ENCODE measurements at regions not wholly inside any gene's neighbourhood (a gene's known extent, or its start where the extent isn't known, plus 50 kb on each side); places are given as distances from the start of the nearest gene placed in this dataset.

GRCh38 chr6:14656078-14656521 lies 538.5 kb downstream of the CD83 start:
- no peak for TF ChIP-seq SIN3A (IDR thresholded peaks at IDR 0.05; ENCODE audit: borderline replicate concordance, insufficient read depth, low read depth, low read length)
- no peak for TF ChIP-seq POLR2AphosphoS5 (IDR thresholded peaks at IDR 0.05; ENCODE audit: low read depth, low read length)
- no peak for TF ChIP-seq CTCF (IDR thresholded peaks at IDR 0.05)
- TF ChIP-seq REST (IDR thresholded peaks at IDR 0.05; ENCODE audit: insufficient read depth in 1 of 2, low read depth in 2 of 2, low read length in 1 of 2) = no peak
